ENCODE measurements at regions not wholly inside any gene's neighbourhood (a gene's known extent, or its start where the extent isn't known, plus 50 kb on each side); places are given as distances from the start of the nearest gene placed in this dataset.

DNA sequence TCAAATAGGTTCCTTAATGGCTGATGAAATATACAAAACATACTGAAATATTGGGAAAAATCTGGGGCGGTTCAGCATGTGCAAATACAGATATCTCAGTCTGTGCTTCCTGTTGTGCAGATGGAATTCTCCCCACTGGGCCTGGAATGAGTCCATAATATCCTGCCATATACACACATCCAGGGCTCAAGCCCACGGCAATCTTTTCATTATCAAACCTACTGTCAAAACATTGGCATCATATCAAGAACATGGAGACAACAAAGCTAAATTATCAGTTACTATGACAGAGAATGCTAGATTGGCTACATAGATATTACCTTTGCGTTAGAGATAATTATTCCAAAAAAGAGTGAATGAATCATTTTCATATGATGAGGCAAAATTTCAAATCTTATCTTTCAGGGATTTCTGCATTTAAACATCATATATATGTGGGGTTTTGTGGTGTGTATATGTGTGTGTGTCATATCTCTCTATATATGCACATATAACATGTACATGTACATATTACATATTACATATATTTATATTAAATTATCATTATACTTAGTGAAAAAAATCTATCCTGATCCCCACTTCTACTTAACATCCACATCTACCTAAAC is 713.3 kb downstream of the GBE1 start:
- peaks cover 0 to 14% (median 5%) of the 10 kb centered on the region in 10 experiments; a peak in 10 of 20 replicates for H3K4me1 ChIP-seq
- no peaks in the 10 kb centered on the region for H4K20me1 ChIP-seq
- H3K9me3 ChIP-seq (replicated peaks in 1 of 11): no peaks in the 10 kb centered on the region
- H3K4me2 ChIP-seq: no peak overlapping the region
- no peak overlapping the region for H3K9ac ChIP-seq
- no peak for TF ChIP-seq Cebpa-rat (IDR thresholded peaks at IDR 0.05)
- H3K36me3 ChIP-seq: no peaks in the 10 kb centered on the region
- H3K27me3 ChIP-seq: no peaks in the 10 kb centered on the region
- no peak overlapping the region for H3K4me3 ChIP-seq
- H3K27ac ChIP-seq: no peak overlapping the region

DNA sequence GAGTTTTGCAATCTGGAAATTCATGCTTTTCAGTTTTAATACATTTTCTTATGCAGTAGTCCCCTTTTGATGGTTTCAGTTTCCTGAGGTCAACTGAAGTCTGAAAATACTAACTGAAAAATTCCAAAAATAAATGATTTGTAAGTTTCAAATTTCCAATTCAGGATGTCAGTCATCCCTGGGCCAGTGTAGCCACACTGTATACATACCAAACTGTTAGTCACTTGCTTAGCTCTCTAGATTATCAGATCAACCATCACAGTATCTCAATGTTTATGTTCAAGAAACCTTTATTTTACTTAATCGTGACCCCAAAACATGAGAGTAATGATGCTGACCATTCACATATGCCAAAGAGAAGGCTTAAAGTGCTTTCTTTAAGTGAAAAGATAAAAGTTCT is 715.5 kb downstream of the GBE1 start:
- H3K27me3 ChIP-seq: no peaks in the 10 kb centered on the region
- no peaks in the 10 kb centered on the region for H3K9me3 ChIP-seq (replicated peaks in 1 of 11)
- H3K4me2 ChIP-seq: peak overlapping the region in 6 of 11 experiments; percentile 33 to 60 (median 46); a peak in 9 of 22 replicates
- H3K27ac ChIP-seq: no peak overlapping the region
- TF ChIP-seq Cebpa-rat (IDR thresholded peaks at IDR 0.05): no peak
- H4K20me1 ChIP-seq: no peaks in the 10 kb centered on the region
- no peaks in the 10 kb centered on the region for H3K36me3 ChIP-seq
- H3K9ac ChIP-seq: no peak overlapping the region
- H3K4me1 ChIP-seq: peaks cover 0 to 14% (median 5%) of the 10 kb centered on the region in 10 experiments; a peak in 10 of 20 replicates
- H3K4me3 ChIP-seq: no peak overlapping the region

DNA sequence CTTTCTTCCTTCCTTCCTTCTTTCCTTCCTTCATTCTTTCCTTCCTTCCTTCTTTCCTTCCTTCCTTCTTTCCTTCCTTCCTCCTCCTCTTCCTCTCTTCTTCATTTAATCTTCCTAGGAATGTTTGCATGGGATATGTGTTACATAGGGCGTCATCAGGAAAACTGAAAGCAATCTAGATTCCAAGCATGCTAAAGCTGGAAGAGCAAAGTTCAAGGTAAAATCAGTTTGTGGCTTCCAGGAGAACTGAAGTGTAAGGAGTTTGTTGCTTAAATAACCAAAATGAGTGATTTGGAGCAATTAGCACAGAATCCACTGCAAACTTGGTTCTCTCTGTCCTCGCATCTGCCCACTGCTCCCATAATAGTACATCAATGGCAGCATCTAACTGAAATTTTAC is 716.2 kb downstream of the GBE1 start:
- Histone ChIP-seq H3K4me1 (peaks cover 0 to 14% (median 5%) of the 10 kb centered on the region in 10 experiments; a peak in 10 of 20 replicates), H3K9me3 (replicated peaks in 1 of 11) (no peaks in the 10 kb centered on the region), H3K27ac (no peak overlapping the region), H3K9ac (no peak overlapping the region), H4K20me1 (no peaks in the 10 kb centered on the region), H3K4me2 (peak overlapping the region in 4 of 11 experiments; percentile 11 to 60 (median 40); a peak in 3 of 22 replicates), H3K4me3 (no peak overlapping the region), H3K27me3 (no peaks in the 10 kb centered on the region), H3K36me3 (no peaks in the 10 kb centered on the region)
- no peak for TF ChIP-seq Cebpa-rat (IDR thresholded peaks at IDR 0.05)

DNA sequence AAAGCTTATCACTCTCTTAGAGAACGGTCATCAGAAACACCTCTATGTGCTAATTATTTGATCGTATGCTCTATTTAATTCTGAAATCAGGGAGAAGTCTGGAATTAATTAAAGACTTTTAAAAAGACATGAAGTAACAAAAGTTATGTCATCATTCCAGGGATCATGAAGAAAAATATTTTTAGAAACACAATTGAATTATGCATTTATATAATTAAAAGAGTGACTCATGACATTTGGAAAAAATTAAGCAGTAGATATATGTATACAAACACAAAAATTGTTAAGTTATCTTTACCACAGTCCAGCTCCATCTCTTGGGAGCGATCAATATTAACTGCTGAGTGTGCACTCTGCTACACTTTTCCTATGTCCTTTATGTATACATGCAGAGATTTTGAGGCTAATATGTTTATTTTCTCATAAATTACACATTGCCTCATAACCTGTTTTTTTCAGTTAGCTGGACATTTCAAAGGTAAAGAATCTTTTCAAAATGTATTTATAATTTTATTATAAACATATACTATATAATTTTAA is 717.7 kb downstream of the GBE1 start:
- Histone ChIP-seq H4K20me1 (no peaks in the 10 kb centered on the region), H3K4me3 (no peak overlapping the region), H3K9ac (no peak overlapping the region), H3K27me3 (no peaks in the 10 kb centered on the region), H3K4me1 (peaks cover 0 to 14% (median 5%) of the 10 kb centered on the region in 10 experiments; a peak in 10 of 20 replicates), H3K36me3 (no peaks in the 10 kb centered on the region), H3K27ac (no peak overlapping the region), H3K9me3 (replicated peaks in 1 of 11) (no peaks in the 10 kb centered on the region), H3K4me2 (no peak overlapping the region)
- no peak for TF ChIP-seq Cebpa-rat (IDR thresholded peaks at IDR 0.05)

DNA sequence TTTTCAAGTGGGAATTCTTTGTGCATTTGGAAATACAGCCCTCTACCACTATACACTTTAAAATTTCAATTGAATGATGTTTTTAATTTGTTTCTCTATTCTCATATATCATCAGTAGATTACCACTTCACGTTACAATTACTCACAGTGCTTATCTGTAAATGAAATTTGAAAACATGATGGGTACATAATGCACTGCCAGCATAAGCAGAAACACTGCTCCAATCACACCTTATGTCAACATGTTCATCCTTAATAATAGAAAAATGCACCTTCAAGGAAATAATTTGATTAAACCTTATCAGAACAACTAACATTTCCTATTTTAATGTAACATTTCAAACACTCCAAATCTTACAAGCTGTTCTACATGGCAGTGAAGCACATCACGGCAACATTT is 718.4 kb downstream of the GBE1 start:
- no peak overlapping the region for H3K27ac ChIP-seq
- H3K4me3 ChIP-seq: no peak overlapping the region
- no peak overlapping the region for H3K9ac ChIP-seq
- H4K20me1 ChIP-seq: no peaks in the 10 kb centered on the region
- H3K27me3 ChIP-seq: no peaks in the 10 kb centered on the region
- H3K4me2 ChIP-seq: no peak overlapping the region
- H3K4me1 ChIP-seq: peaks cover 0 to 14% (median 5%) of the 10 kb centered on the region in 10 experiments; a peak in 10 of 20 replicates
- no peaks in the 10 kb centered on the region for H3K9me3 ChIP-seq (replicated peaks in 1 of 11)
- H3K36me3 ChIP-seq: no peaks in the 10 kb centered on the region
- no peak for TF ChIP-seq Cebpa-rat (IDR thresholded peaks at IDR 0.05)

DNA sequence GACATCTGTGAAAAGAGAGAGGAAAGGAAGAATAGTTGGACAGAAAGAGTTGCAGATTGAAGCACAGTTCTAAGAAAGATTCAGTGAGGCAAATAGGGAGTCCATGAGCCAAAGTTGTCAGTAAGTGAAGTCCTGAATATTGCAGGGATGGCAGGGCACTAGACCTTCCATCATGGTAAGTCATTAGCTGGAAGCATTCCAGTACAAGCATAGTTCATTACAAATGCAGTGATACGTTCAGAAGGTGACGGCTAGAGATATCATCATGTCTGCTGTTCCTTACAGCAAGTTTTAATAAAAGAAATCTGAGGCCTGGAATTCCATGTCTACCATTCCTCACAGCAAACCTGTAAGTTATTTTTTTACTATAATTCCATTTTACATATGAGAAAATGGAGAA is 720.1 kb downstream of the GBE1 start:
- H3K9ac ChIP-seq: no peak overlapping the region
- H3K9me3 ChIP-seq (replicated peaks in 1 of 11): no peaks in the 10 kb centered on the region
- no peaks in the 10 kb centered on the region for H3K27me3 ChIP-seq
- H3K27ac ChIP-seq: no peak overlapping the region
- no peaks in the 10 kb centered on the region for H4K20me1 ChIP-seq
- peaks cover 0 to 11% (median 5%) of the 10 kb centered on the region in 10 experiments; a peak in 10 of 20 replicates for H3K4me1 ChIP-seq
- no peak for TF ChIP-seq Cebpa-rat (IDR thresholded peaks at IDR 0.05)
- no peak overlapping the region for H3K4me2 ChIP-seq
- no peaks in the 10 kb centered on the region for H3K36me3 ChIP-seq
- H3K4me3 ChIP-seq: no peak overlapping the region

DNA sequence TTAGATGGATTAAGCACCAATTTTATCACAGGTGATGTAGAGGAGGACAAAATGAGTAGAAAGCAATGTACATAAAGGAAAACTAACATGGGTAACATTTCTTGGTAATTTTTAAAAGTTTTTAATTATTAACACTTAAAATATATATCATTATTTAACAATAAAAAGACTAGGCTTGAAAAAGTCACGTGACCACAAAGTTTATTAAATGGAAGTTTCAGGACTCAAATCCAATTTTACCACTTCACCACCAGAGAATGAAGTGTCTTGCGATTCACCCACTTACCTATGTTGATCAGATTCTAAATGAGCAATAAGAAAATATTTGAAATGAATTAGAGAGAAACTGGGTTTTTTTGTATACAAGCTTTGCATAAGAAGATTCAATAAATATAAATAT is 721.3 kb downstream of the GBE1 start:
- TF ChIP-seq Cebpa-rat (IDR thresholded peaks at IDR 0.05): no peak
- Histone ChIP-seq H3K9me3 (replicated peaks in 1 of 11) (no peaks in the 10 kb centered on the region), H3K4me2 (no peak overlapping the region), H3K9ac (no peak overlapping the region), H3K36me3 (no peaks in the 10 kb centered on the region), H3K27me3 (no peaks in the 10 kb centered on the region), H3K4me3 (no peak overlapping the region), H4K20me1 (no peaks in the 10 kb centered on the region), H3K27ac (no peak overlapping the region), H3K4me1 (0 out of 20 replicates have a peak, but pooled peaks cover 0 to 4% (median 0%) of the 10 kb centered on the region in 10 experiments)

DNA sequence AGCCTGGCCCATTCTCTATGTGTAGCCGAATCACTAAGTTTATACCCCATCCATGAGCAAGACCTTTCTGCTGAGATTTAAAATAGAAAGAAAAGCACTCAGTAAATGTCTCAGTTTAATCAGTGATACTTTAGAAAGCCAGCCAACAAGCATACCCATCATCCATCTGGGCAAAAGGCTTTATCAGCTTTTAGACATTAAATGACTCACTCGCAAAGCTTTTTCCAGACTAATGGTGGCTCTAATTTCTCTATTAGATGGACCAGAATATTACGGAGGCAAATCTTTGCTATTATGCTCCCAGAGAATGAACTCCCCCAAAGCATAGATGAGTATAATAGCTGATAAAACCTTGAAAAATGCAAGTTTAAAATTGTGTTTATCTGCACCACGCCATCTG is 727.8 kb downstream of the GBE1 start:
- Histone ChIP-seq H3K4me3 (no peak overlapping the region), H3K9me3 (replicated peaks in 1 of 11) (no peaks in the 10 kb centered on the region), H3K4me2 (no peak overlapping the region), H3K4me1 (no peaks in the 10 kb centered on the region), H3K36me3 (no peaks in the 10 kb centered on the region), H4K20me1 (no peaks in the 10 kb centered on the region), H3K9ac (no peak overlapping the region), H3K27ac (no peak overlapping the region), H3K27me3 (no peaks in the 10 kb centered on the region)
- no peak for TF ChIP-seq Cebpa-rat (IDR thresholded peaks at IDR 0.05)

DNA sequence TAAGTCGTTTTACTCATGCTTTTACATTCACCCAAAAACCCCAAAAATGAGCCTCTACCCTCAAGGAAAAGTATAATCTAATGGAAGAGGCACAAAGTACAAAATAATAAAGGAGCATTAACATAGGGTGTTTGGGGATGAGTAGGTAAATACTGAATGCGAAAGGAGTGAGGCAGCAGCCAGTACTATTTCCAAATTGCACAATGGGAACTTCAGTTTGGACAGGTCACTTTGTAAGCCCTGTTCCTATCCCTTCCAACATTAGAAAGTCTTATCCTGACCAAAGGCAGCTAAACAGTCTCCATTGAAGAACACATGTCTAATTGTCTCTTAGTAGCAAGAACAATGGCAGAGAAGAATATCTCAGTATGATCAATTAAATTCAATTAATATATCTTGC is 728.3 kb downstream of the GBE1 start:
- Histone ChIP-seq H3K36me3 (no peaks in the 10 kb centered on the region), H3K27ac (no peak overlapping the region), H3K9me3 (replicated peaks in 1 of 11) (no peaks in the 10 kb centered on the region), H3K9ac (no peak overlapping the region), H3K4me2 (no peak overlapping the region), H3K4me1 (no peaks in the 10 kb centered on the region), H3K4me3 (no peak overlapping the region), H3K27me3 (no peaks in the 10 kb centered on the region), H4K20me1 (no peaks in the 10 kb centered on the region)
- no peak for TF ChIP-seq Cebpa-rat (IDR thresholded peaks at IDR 0.05)

DNA sequence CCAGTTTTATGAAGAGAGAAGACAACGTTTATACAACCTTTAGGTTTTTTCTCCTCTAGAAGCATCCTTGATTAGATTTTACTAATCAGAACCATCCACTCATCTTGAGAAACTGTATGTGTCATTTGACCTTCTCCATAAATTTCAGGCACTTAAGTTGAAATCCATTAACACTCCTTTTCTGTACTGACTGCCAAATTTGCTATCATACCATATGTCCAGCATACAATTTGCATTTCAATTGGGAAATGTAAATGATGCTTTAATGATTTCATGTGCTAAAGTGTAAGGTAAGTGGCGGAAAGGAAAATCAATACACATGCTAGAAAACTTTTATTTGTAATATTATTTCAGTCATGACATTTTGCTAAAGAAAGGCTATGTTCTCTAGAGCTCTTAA is 731.6 kb downstream of the GBE1 start:
- no peaks in the 10 kb centered on the region for H3K4me1 ChIP-seq
- no peaks in the 10 kb centered on the region for H3K27me3 ChIP-seq
- H3K36me3 ChIP-seq: no peaks in the 10 kb centered on the region
- no peaks in the 10 kb centered on the region for H3K9me3 ChIP-seq (replicated peaks in 1 of 11)
- H3K4me3 ChIP-seq: no peak overlapping the region
- no peak overlapping the region for H3K9ac ChIP-seq
- no peaks in the 10 kb centered on the region for H4K20me1 ChIP-seq
- no peak overlapping the region for H3K4me2 ChIP-seq
- no peak overlapping the region for H3K27ac ChIP-seq
- TF ChIP-seq Cebpa-rat (IDR thresholded peaks at IDR 0.05): no peak

Measured in BLaER1 treated with 17β-estradiol and CSF1 and Interleukin-3, amounts not matched to agents 10 nM and 100 nM (cell line).